Mucosa of descending colon (tissue), 3 donors: ENCODE measurements at regions not wholly inside any gene's neighbourhood (a gene's known extent, or its start where the extent isn't known, plus 50 kb on each side); places are given as distances from the start of the nearest gene placed in this dataset.

ENCODE experiments used
- ATAC-seq: fragments of 200-7000 bp; cut with Tn5 transposase; one replicate; pipeline ENCODE4 v1.9.1; 2020; ENCODE audit warnings: mild to moderate bottlenecking, moderate library complexity
- DNase-seq, 3 donors: peaks; one replicate each; pipeline ENCODE4 v3.0.0-alpha.2; 2020
- H3K36me3 ChIP-seq: fragments of 200-600 bp; one replicate; pipeline ENCODE4 v1.8.0; 2021; ENCODE audit warnings: low read depth, mild to moderate bottlenecking
- H3K4me1 ChIP-seq: fragments of 200-600 bp; one replicate; pipeline ENCODE4 v1.8.0; 2021; ENCODE audit warnings: low read depth, mild to moderate bottlenecking
- H3K4me3 ChIP-seq: fragments of 200-600 bp; one replicate; pipeline ENCODE4 v1.8.0; 2021; ENCODE audit warnings: mild to moderate bottlenecking
- H3K9me3 ChIP-seq: fragments of 200-600 bp; one replicate; pipeline ENCODE4 v1.8.0; 2021; ENCODE audit warnings: mild to moderate bottlenecking
- CTCF ChIP-seq: fragments of 200-600 bp; IDR thresholded peaks from one replicate; pipeline ENCODE4 v1.8.0; 2022; ENCODE audit warnings: antibody characterized with exemption, mild to moderate bottlenecking
- intact Hi-C, 2 donors: fragments of 100-400 bp; cut with DNase I in 1 of 2; cut with micrococcal nuclease in 1 of 2; formaldehyde crosslinking; loops; one replicate each; pipeline versions ENCODE4 v1.11.0 to v1.11.1; 2022; cut with DNase I, micrococcal nuclease
- donor health status: DM: no; HTN: no; CAD: no; lungs with moderate emphysema.
- donor health status: DM: no; HTN: no; CAD: no.
- donor health status: DM: no; HTN: yes; CAD: no.

GRCh38 chr5:106092455-106092854 is 1578.3 kb downstream of the EFNA5 start:
- H3K4me1 ChIP-seq = no peaks in the 10 kb centered on the region
- DNase-seq (no peak), ATAC-seq (no peak)
- H3K36me3 ChIP-seq = no peaks in the 10 kb centered on the region
- H3K4me3 ChIP-seq = no peak overlapping the region
- H3K9me3 ChIP-seq = no peaks in the 10 kb centered on the region
- no peak for TF ChIP-seq CTCF
- intact Hi-C loops = no loop called here

- Histone ChIP-seq H3K36me3 (no peaks in the 10 kb centered on the region), H3K4me1 (no peaks in the 10 kb centered on the region), H3K9me3 (no peaks in the 10 kb centered on the region), H3K4me3 (no peak overlapping the region)
- intact Hi-C loops = no loop called here
- DNase-seq (no peak), ATAC-seq (no peak)
- no peak for TF ChIP-seq CTCF
Measured at GRCh38 chr5:106089073-106089472, 1581.7 kb downstream of the EFNA5 start.

GRCh38 chr5:106088462-106088861 is 1582.3 kb downstream of the EFNA5 start:
- Histone ChIP-seq H3K4me3 (no peak overlapping the region), H3K36me3 (no peaks in the 10 kb centered on the region), H3K9me3 (no peaks in the 10 kb centered on the region), H3K4me1 (no peaks in the 10 kb centered on the region)
- intact Hi-C loops = no loop called here
- TF ChIP-seq CTCF = no peak
- DNase-seq (no peak), ATAC-seq (no peak)

- no peaks in the 10 kb centered on the region for H3K9me3 ChIP-seq
- no peak for TF ChIP-seq CTCF
- no peak for ATAC-seq
- intact Hi-C loops = no loop called here
- H3K4me3 ChIP-seq = no peak overlapping the region
- H3K36me3 ChIP-seq = no peaks in the 10 kb centered on the region
- H3K4me1 ChIP-seq = no peaks in the 10 kb centered on the region
- no peak for DNase-seq
Measured at GRCh38 chr5:106086352-106086751, 1584.4 kb downstream of the EFNA5 start.

GRCh38 chr5:106085556-106085955 is 1585.2 kb downstream of the EFNA5 start:
- intact Hi-C loops = no loop called here
- no peak overlapping the region for H3K4me3 ChIP-seq
- no peak for TF ChIP-seq CTCF
- no peaks in the 10 kb centered on the region for H3K36me3 ChIP-seq
- ATAC-seq = no peak
- H3K9me3 ChIP-seq = no peaks in the 10 kb centered on the region
- H3K4me1 ChIP-seq = no peaks in the 10 kb centered on the region
- DNase-seq = no peak

GRCh38 chr5:106085136-106085535 is 1585.6 kb downstream of the EFNA5 start:
- ATAC-seq (no peak), DNase-seq (no peak)
- H3K9me3 ChIP-seq = no peaks in the 10 kb centered on the region
- no peaks in the 10 kb centered on the region for H3K36me3 ChIP-seq
- TF ChIP-seq CTCF = no peak
- intact Hi-C loops = no loop called here
- no peak overlapping the region for H3K4me3 ChIP-seq
- no peaks in the 10 kb centered on the region for H3K4me1 ChIP-seq
